ENCODE measurements at regions not wholly inside any gene's neighbourhood (a gene's known extent, or its start where the extent isn't known, plus 50 kb on each side); places are given as distances from the start of the nearest gene placed in this dataset.
"Not testable (repeated sequence)": the region's sequence is repeated elsewhere in the genome, so short reads cannot be mapped to it uniquely, and the experiment has no call there.

DNA sequence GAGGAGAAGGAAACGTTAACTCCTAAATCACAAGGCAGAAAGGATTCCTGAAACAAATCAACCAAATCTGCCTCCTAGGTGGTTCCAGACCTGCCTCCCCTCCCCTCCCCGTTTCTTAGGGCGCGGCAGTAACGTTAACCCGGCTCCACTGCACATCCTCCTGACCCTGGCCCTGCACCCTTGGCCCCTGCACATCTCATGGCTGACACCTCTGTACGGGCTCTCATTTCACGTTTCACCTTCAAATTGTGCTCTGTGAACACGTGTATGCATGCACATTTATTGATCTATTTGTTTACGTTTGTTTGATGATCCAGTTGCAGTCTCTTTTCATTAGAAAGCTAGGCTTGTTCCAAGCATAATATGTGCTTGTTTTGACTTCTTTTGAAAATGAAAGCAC, 358.1 kb downstream of the ADGRD1 start:
- no peak for DNase-seq (ENCODE audit: low read depth in 1 of 2, low spot score in 1 of 2)
- H3K9me3 ChIP-seq (ENCODE audit: low read depth), result no peaks in the 10 kb centered on the region
- no peak for TF ChIP-seq CTCF (IDR thresholded peaks at IDR 0.05; ENCODE audit: low read depth, low read length)
- no peak overlapping the region for H3K4me3 ChIP-seq
- H3K27me3 ChIP-seq, result no peaks in the 10 kb centered on the region
- H3K36me3 ChIP-seq, result no peaks in the 10 kb centered on the region
- H3K4me1 ChIP-seq (ENCODE audit: low read depth), result no peaks in the 10 kb centered on the region
- H3K27ac ChIP-seq, result no peak overlapping the region

DNA sequence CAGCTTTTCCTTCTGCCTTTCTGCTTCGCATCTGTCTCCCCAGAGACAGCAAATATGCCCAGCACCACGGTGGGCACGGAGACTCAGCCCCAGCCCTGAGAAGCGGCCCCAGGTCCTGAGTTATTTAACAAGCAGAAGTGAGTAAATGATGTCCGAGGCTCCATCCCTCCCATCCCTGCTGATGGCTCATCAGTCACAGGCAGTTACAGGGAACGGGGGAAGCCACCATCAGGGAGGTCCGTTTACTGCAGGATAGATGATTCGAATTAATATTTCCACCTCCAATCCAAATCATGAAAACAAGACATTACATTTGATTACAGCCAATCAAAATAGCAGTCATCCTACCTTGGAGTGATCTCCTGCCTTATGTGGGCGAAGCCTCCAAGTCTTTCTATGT, 358.7 kb downstream of the ADGRD1 start:
- H3K4me1 ChIP-seq (ENCODE audit: low read depth); H3K4me3 ChIP-seq; H3K27me3 ChIP-seq; DNase-seq (ENCODE audit: low read depth in 1 of 2, low spot score in 1 of 2); H3K27ac ChIP-seq; H3K36me3 ChIP-seq; H3K9me3 ChIP-seq (ENCODE audit: low read depth): not testable (repeated sequence)

- Histone ChIP-seq H3K9me3 (ENCODE audit: low read depth) (no peaks in the 10 kb centered on the region), H3K27me3 (no peaks in the 10 kb centered on the region), H3K36me3 (no peaks in the 10 kb centered on the region), H3K4me1 (ENCODE audit: low read depth) (no peaks in the 10 kb centered on the region), H3K4me3 (no peak overlapping the region), H3K27ac (no peak overlapping the region)
- no peak for DNase-seq (ENCODE audit: low read depth in 1 of 2, low spot score in 1 of 2)
- no peak for TF ChIP-seq CTCF (IDR thresholded peaks at IDR 0.05; ENCODE audit: low read depth, low read length)
Measured at GRCh38 chr12:131312793-131313545, 359.3 kb downstream of the ADGRD1 start.

DNA sequence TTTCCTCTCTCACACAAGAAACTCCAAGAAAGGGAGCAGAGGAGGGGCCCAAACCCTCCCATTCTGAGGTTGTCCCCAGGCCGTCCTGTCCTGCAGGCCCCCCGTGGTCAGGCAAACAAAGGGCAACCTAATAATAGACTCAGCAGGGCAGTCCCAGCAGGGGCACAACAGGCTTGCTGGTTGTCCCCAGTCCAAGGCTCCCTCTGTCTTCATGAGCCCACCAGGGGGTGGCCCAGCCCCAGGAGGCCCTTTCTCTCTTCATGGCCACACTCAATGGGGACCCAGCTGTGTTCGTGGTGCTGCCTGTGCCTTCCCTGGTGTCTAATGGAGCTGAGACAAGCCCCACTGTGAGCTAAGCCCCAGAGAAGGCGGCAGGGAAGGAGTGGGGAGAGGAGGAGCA, 359.9 kb downstream of the ADGRD1 start:
- Histone ChIP-seq H3K4me1 (ENCODE audit: low read depth) (no peaks in the 10 kb centered on the region), H3K4me3 (no peak overlapping the region), H3K9me3 (ENCODE audit: low read depth) (no peaks in the 10 kb centered on the region), H3K36me3 (no peaks in the 10 kb centered on the region), H3K27me3 (no peaks in the 10 kb centered on the region), H3K27ac (no peak overlapping the region)
- TF ChIP-seq CTCF (IDR thresholded peaks at IDR 0.05; ENCODE audit: low read depth, low read length), result no peak
- DNase-seq (ENCODE audit: low read depth in 1 of 2, low spot score in 1 of 2), result no peak

DNA sequence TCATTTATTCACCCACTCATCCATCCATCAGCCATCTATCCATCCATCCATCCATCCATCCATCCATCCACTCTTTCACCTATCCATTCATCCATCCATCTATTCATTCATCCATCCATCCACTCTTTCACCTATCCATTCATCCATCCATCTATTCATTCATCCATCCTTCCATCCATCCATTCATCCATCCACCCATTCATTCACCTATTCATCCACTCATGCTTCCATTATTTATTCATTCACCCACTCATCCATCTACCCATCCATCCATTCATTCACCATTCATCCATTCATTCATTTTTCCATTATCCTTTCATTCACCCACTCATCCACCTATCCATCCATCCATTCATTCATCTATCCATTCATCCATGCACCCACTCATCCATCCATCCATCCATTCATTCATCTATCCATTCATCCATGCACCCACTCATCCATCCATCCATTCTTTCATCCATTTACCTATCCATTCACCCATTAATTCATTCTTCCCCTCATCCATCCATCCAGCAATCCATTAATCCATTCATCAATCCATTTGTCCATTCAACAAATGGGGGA, 360.9 kb downstream of the ADGRD1 start:
- Histone ChIP-seq H3K27me3 (no peaks in the 10 kb centered on the region), H3K27ac (no peak overlapping the region), H3K36me3 (no peaks in the 10 kb centered on the region), H3K4me3 (no peak overlapping the region), H3K9me3 (ENCODE audit: low read depth) (no peaks in the 10 kb centered on the region), H3K4me1 (ENCODE audit: low read depth) (no peaks in the 10 kb centered on the region)
- no peak for DNase-seq (ENCODE audit: low read depth in 1 of 2, low spot score in 1 of 2)
- no peak for TF ChIP-seq CTCF (IDR thresholded peaks at IDR 0.05; ENCODE audit: low read depth, low read length)

- Histone ChIP-seq H3K4me1 (ENCODE audit: low read depth) (no peaks in the 10 kb centered on the region), H3K36me3 (no peaks in the 10 kb centered on the region), H3K4me3 (no peak overlapping the region), H3K9me3 (ENCODE audit: low read depth) (no peaks in the 10 kb centered on the region), H3K27ac (no peak overlapping the region), H3K27me3 (no peaks in the 10 kb centered on the region)
- no peak for DNase-seq (ENCODE audit: low read depth in 1 of 2, low spot score in 1 of 2)
- TF ChIP-seq CTCF (IDR thresholded peaks at IDR 0.05; ENCODE audit: low read depth, low read length), result no peak
Measured at GRCh38 chr12:131315601-131316000, 361.9 kb downstream of the ADGRD1 start.
